ENCODE measurements at regions not wholly inside any gene's neighbourhood (a gene's known extent, or its start where the extent isn't known, plus 50 kb on each side); places are given as distances from the start of the nearest gene placed in this dataset.

DNA sequence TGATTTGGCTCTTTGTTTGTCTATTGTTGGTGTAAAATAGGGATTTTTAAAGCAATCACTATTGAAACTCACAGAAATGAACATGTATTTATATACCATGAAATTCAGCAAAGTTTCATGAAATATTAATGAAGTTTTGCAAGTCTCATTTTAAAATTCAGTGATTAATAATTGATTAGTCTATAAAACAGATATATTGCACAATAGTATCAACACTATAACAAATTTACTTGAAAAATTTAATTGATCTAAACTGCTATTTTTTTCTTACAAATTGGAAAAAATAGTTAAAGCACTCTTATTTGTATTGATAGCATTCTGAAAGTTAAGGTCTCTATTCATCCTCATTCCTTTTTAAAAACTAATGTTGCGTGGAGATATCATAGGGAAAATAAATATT, 121.0 kb upstream of the PCDH9 start:
- no peak for TF ChIP-seq POLR2AphosphoS5 (IDR thresholded peaks at IDR 0.05; ENCODE audit: low read depth, low read length)
- TF ChIP-seq POLR2A (IDR thresholded peaks at IDR 0.05; ENCODE audit: low read depth, low read length): no peak
- no peak for TF ChIP-seq TAF1 (IDR thresholded peaks at IDR 0.05; ENCODE audit: low read depth, low read length)
- no peak for TF ChIP-seq SPI1 (IDR thresholded peaks at IDR 0.05; ENCODE audit: low read depth, low read length)
- TF ChIP-seq PAX5 (IDR thresholded peaks at IDR 0.05; ENCODE audit: insufficient read depth, low read length, severe bottlenecking): no peak
